PC-3 (cell line): ENCODE measurements at regions not wholly inside any gene's neighbourhood (a gene's known extent, or its start where the extent isn't known, plus 50 kb on each side); places are given as distances from the start of the nearest gene placed in this dataset.
A peak's percentile ranks its signal among the peaks of the same experiment; 100 is the strongest.

Experiments used
- ATAC-seq: fragments of 200-7000 bp; cut with Tn5 transposase; 2 replicates; pipeline ENCODE4 v1.9.1; 2020; ENCODE audit warnings: mild to moderate bottlenecking, moderate library complexity
- BruUV-seq: library from RNA; stranded (reverse); fragments of 400-500 nt; replicated peaks from 2 replicates; lab custom pipeline; 2021; lab: Mats Ljungman, UMichigan
- CTCF ChIA-PET: fragments of 300-600 bp; sonication (Branson Sonifier 250); formaldehyde crosslinking; loops from one replicate; lab custom pipeline; 2022; ENCODE audit warnings: antibody characterized with exemption; lab: Charles Lee
- POLR2A ChIA-PET: fragments of 300-600 bp; sonication (Branson Sonifier 250); formaldehyde crosslinking; loops from one replicate; lab custom pipeline; 2022; ENCODE audit warnings: antibody characterized with exemption; ENCODE audit not compliant: unreplicated experiment; lab: Charles Lee
- DNase-seq: peaks from one replicate; pipeline ENCODE4 v3.0.0-alpha.2; 2015
- H2AFZ ChIP-seq: fragments of 300-600 bp; sonication (generic); 2 replicates; pipeline ENCODE4 v1.6.0; 2016; ENCODE audit warnings: antibody characterized with exemption, low read length
- H3F3A ChIP-seq: fragments of 300-600 bp; sonication (generic); one replicate; pipeline ENCODE4 v1.6.0; 2017; ENCODE audit warnings: antibody characterized with exemption, low read length, control low read depth, mild to moderate bottlenecking; ENCODE audit not compliant: unreplicated experiment
- H3K27ac ChIP-seq: fragments of 300-600 bp; sonication (generic); 2 replicates; pipeline ENCODE4 v1.5.1; 2016; ENCODE audit warnings: mild to moderate bottlenecking, low read length
- H3K27me3 ChIP-seq: fragments of 300-600 bp; sonication (generic); 2 replicates; pipeline ENCODE4 v1.6.1; 2016; ENCODE audit warnings: low read length, mixed read lengths
- H3K36me3 ChIP-seq: fragments of 300-600 bp; sonication (generic); 2 replicates; pipeline ENCODE4 v1.6.1; 2016; ENCODE audit warnings: low read depth, mixed run types, low read length, mixed read lengths
- H3K4me1 ChIP-seq: fragments of 300-600 bp; sonication (generic); 2 replicates; pipeline ENCODE4 v1.5.1; 2016; ENCODE audit warnings: low read length; ENCODE audit not compliant: insufficient read depth
- H3K4me2 ChIP-seq: fragments of 300-600 bp; sonication (generic); 2 replicates; pipeline ENCODE4 v1.6.0; 2016; ENCODE audit warnings: low read length
- H3K4me3 ChIP-seq: fragments of 300-600 bp; sonication (generic); 2 replicates; pipeline ENCODE4 v1.5.1; 2016; ENCODE audit warnings: mild to moderate bottlenecking, low read length, mixed read lengths
- H3K79me2 ChIP-seq: fragments of 300-600 bp; sonication (generic); 2 replicates; pipeline ENCODE4 v1.6.1; 2017; ENCODE audit warnings: low read length, mixed read lengths
- H3K9ac ChIP-seq: fragments of 300-600 bp; sonication (generic); 2 replicates; pipeline ENCODE4 v1.6.0; 2016; ENCODE audit warnings: mild to moderate bottlenecking, low read length
- H3K9me2 ChIP-seq: fragments of 300-600 bp; sonication (generic); replicated peaks from 2 replicates; pipeline ENCODE4 v1.6.1; 2016; ENCODE audit warnings: mixed run types, low read length, mixed read lengths
- H3K9me3 ChIP-seq: fragments of 300-600 bp; sonication (generic); 2 replicates; pipeline ENCODE4 v1.6.1; 2016; ENCODE audit warnings: low read length, mixed read lengths
- H4K20me1 ChIP-seq: fragments of 300-600 bp; sonication (generic); 2 replicates; pipeline ENCODE4 v1.6.1; 2016; ENCODE audit warnings: low read length, mixed read lengths
- EZH2 ChIP-seq: fragments of 300-600 bp; sonication (generic); IDR thresholded peaks from one replicate; pipeline ENCODE4 v1.6.1; 2017; ENCODE audit warnings: antibody characterized with exemption, mild to moderate bottlenecking, low read length; ENCODE audit not compliant: unreplicated experiment
- EZH2phosphoT487 ChIP-seq: fragments of 300-600 bp; sonication (generic); IDR thresholded peaks from 2 replicates; pipeline ENCODE4 v1.6.1; 2018; ENCODE audit warnings: mild to moderate bottlenecking, antibody characterized with exemption, low read length, borderline replicate concordance
- intact Hi-C: fragments of 100-400 bp; cut with micrococcal nuclease; formaldehyde crosslinking; loops from 2 replicates; pipeline ENCODE4 v1.9.0; 2023
- TF ChIP-seq, protein P1 (sequence below): fragments of 300-600 bp; sonication (generic); conservative IDR thresholded peaks from 2 replicates; pipeline ENCODE4 v1.5.1; 2017; ENCODE audit warnings: antibody characterized with exemption, low read depth, mild to moderate bottlenecking, low read length

DNA sequence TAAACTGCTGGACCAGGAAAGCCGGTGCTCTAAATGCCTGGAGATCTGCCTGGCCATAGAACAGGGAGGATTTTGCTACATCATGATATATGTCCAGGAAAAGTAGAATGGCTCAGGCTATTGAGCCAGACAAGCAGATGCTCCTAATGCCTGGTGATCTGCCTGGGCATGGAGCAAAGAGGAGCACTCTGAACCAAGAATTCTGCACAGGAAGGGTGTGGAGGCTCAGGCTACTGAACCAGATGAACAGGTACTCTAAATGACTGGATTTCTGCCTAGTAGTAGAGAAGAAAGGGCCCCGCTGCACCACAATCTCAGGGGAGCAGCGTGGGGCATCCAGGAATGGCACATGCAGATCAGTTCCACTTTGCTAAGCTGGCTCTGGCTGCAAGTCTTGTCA, 607.9 kb downstream of the ANKRD50 start:
- intact Hi-C loops = no loop called here
- no peaks in the 10 kb centered on the region for H3K9me3 ChIP-seq
- H3K27me3 ChIP-seq = no peaks in the 10 kb centered on the region
- no peaks in the 10 kb centered on the region for H3K4me1 ChIP-seq
- BruUV-seq = no TSS peak
- no peak for DNase-seq
- no peak overlapping the region for H2AFZ ChIP-seq
- ChIA-PET CTCF (interaction anchor here (0.6 kb wide), 1 partner anchor 9 kb away, joined by 3 read pairs; no protein-coding TSS in a partner anchor), POLR2A (no interaction called here)
- H3K36me3 ChIP-seq = no peaks in the 10 kb centered on the region
- no peaks in the 10 kb centered on the region for H3K79me2 ChIP-seq
- no peak overlapping the region for H3K27ac ChIP-seq
- no peak overlapping the region for H3K9ac ChIP-seq
- H3F3A ChIP-seq = no peaks in the 10 kb centered on the region
- no peak overlapping the region for H3K4me2 ChIP-seq
- H3K9me2 ChIP-seq = no peaks in the 10 kb centered on the region
- no peak for ATAC-seq
- H4K20me1 ChIP-seq = no peaks in the 10 kb centered on the region
- H3K4me3 ChIP-seq = no peak overlapping the region
- TF ChIP-seq, protein P1, sequence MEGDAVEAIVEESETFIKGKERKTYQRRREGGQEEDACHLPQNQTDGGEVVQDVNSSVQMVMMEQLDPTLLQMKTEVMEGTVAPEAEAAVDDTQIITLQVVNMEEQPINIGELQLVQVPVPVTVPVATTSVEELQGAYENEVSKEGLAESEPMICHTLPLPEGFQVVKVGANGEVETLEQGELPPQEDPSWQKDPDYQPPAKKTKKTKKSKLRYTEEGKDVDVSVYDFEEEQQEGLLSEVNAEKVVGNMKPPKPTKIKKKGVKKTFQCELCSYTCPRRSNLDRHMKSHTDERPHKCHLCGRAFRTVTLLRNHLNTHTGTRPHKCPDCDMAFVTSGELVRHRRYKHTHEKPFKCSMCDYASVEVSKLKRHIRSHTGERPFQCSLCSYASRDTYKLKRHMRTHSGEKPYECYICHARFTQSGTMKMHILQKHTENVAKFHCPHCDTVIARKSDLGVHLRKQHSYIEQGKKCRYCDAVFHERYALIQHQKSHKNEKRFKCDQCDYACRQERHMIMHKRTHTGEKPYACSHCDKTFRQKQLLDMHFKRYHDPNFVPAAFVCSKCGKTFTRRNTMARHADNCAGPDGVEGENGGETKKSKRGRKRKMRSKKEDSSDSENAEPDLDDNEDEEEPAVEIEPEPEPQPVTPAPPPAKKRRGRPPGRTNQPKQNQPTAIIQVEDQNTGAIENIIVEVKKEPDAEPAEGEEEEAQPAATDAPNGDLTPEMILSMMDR = no peak
- TF ChIP-seq EZH2 (no peak), EZH2phosphoT487 (no peak)

DNA sequence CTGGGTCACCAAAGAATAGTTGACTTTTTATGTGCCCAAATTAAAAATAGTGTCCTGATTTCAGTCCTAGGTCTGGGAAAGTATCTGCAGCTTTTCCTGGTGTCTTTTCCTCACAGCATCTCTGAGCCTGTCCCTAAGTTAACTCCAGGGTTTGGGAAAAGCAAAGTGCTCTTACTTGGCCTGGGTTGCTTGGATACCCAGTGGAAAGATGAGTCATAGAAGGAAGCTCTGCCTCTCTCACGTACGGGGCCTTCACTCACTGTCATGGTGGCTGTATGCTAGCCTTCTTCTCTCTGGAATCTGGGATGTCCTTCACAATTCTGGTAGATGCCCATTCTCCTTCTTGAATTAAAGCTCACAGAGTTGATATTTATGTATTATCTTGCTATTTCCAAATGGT, 607.3 kb downstream of the ANKRD50 start:
- Histone ChIP-seq H3K79me2 (no peaks in the 10 kb centered on the region), H3K4me1 (no peaks in the 10 kb centered on the region), H3K9me2 (no peaks in the 10 kb centered on the region), H3K9ac (no peak overlapping the region), H3K27ac (no peak overlapping the region), H3K9me3 (no peaks in the 10 kb centered on the region), H2AFZ (no peak overlapping the region), H3K36me3 (no peaks in the 10 kb centered on the region), H3K4me3 (no peak overlapping the region), H3K27me3 (no peaks in the 10 kb centered on the region), H3F3A (no peaks in the 10 kb centered on the region), H3K4me2 (no peak overlapping the region), H4K20me1 (no peaks in the 10 kb centered on the region)
- ATAC-seq (no peak), DNase-seq (peak; percentile 13)
- intact Hi-C loops = no loop called here
- ChIA-PET POLR2A (no interaction called here), CTCF (interaction anchor here (0.6 kb wide), 1 partner anchor 9 kb away, joined by 3 read pairs; no protein-coding TSS in a partner anchor)
- TF ChIP-seq EZH2 (no peak), EZH2phosphoT487 (no peak)
- TF ChIP-seq, protein P1 = no peak
- BruUV-seq = no TSS peak

DNA sequence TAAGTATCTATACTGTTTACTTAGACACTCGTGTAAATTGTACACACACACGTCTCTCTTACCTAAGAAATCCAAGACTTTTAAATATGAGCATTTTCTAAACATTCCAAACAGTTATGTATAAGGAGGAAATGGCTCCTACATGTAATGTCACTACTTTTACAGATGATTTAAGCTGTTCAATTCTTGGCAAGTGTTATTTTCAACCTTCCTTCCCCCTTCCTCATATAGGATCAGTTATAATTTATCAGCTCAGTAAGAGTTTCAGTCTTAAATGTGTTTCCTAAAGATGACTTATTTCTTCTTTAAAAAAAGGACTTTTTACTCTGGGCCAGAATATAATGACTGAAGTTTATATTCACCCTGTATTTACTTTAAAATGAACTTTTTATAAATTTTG, 601.1 kb downstream of the ANKRD50 start:
- no peak overlapping the region for H2AFZ ChIP-seq
- no peaks in the 10 kb centered on the region for H3F3A ChIP-seq
- DNase-seq (no peak), ATAC-seq (no peak)
- H3K27me3 ChIP-seq = no peaks in the 10 kb centered on the region
- intact Hi-C loops = loop anchor here (5.0 kb wide), 6 partner anchors 49 to 1009 kb away; no protein-coding TSS in a partner anchor
- ChIA-PET POLR2A (no interaction called here), CTCF (no interaction called here)
- no peaks in the 10 kb centered on the region for H4K20me1 ChIP-seq
- no TSS peak for BruUV-seq
- H3K27ac ChIP-seq = no peak overlapping the region
- no peak overlapping the region for H3K4me2 ChIP-seq
- no peak for TF ChIP-seq EZH2
- TF ChIP-seq, protein P1 = no peak
- no peak for TF ChIP-seq EZH2phosphoT487
- no peaks in the 10 kb centered on the region for H3K9me2 ChIP-seq
- no peak overlapping the region for H3K9ac ChIP-seq
- H3K79me2 ChIP-seq = no peaks in the 10 kb centered on the region
- no peak overlapping the region for H3K4me3 ChIP-seq
- H3K9me3 ChIP-seq = no peaks in the 10 kb centered on the region
- peaks cover 8% of the 10 kb centered on the region for H3K4me1 ChIP-seq
- H3K36me3 ChIP-seq = no peaks in the 10 kb centered on the region
